Keratinocyte (primary cell): ENCODE measurements at regions not wholly inside any gene's neighbourhood (a gene's known extent, or its start where the extent isn't known, plus 50 kb on each side); places are given as distances from the start of the nearest gene placed in this dataset.

Experiments
- CTCF ChIP-seq, 3 experiments: IDR thresholded peaks in 1 of 3; conservative IDR thresholded peaks in 1 of 3; optimal IDR thresholded peaks in 1 of 3; 2 replicates in 2 of 3; 3 replicates in 1 of 3; pipeline versions ENCODE3 to v1.5.1; 2011; ENCODE audit warnings: low read length in 3 of 3, mild to moderate bottlenecking in 3 of 3, moderate library complexity in 2 of 3, control low read depth in 1 of 3, inconsistent platforms in 1 of 3; ENCODE audit not compliant: insufficient read depth in 2 of 3; ENCODE audit errors: extremely low read depth in 1 of 3
- EZH2 ChIP-seq: IDR thresholded peaks from one replicate; pipeline ENCODE4 v1.6.1; 2012; ENCODE audit warnings: inconsistent platforms, mild to moderate bottlenecking, low read length, moderate library complexity

DNA sequence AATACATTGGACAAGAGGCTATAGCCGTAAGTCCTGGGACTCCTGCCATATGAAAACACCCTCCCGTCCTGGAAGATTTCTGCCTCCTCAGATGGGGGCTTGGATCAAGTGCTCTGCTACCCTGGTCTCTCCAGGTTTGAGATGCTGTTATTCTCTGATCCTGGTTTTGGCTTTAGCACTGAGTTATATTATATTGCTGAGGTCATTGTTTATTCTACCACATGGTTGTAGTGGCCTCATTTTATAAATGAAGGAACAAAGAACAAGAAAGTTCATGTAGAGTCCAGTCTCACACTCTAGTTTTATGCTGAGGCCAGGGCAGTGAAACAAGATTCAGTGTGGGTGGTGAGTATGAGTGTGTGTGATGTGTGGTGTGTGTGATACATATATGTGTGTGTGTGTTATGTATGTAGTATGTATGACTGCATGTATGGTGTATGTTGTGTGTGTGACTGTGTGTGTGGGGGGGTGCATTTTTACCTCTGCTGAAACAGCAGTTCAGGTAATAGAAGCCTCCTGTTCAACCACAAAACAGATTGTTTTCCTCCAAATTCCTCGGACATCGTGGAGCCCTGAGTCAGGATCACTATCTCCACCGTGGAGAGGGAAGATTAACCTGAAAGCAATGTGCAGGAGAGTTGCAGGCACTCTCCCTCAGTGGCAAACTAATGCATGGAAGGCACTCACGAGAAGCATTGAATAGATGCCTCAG lies 80.7 kb downstream of the C7orf25 start:
- TF ChIP-seq CTCF (optimal IDR thresholded peaks at IDR 0.05 in 1 of 3, IDR thresholded peaks at IDR 0.05 in 1 of 3, conservative IDR thresholded peaks at IDR 0.05 in 1 of 3; ENCODE audit: extremely low read depth in 1 of 3, insufficient read depth in 2 of 3, low read length in 3 of 3): no peak
- no peak for TF ChIP-seq EZH2
